Neural cell (in vitro differentiated cells): ENCODE measurements at regions not wholly inside any gene's neighbourhood (a gene's known extent, or its start where the extent isn't known, plus 50 kb on each side); places are given as distances from the start of the nearest gene placed in this dataset.

ENCODE experiments used
- H2AFZ ChIP-seq: fragments of 200-600, 300-800 bp; sonication (generic), shearing (Covaris generic); 2 replicates; pipeline ENCODE4 v1.6.0; 2014; ENCODE audit warnings: low read depth, mild to moderate bottlenecking, antibody characterized with exemption, low read length, moderate library complexity
- H3F3A ChIP-seq: fragments of 200-600 bp; shearing (Covaris generic); 2 replicates; pipeline ENCODE4 v1.6.1; 2016; ENCODE audit warnings: mild to moderate bottlenecking, moderate library complexity, mixed read lengths, antibody characterized with exemption, low read length; ENCODE audit not compliant: insufficient read depth, poor library complexity, severe bottlenecking
- H3K27ac ChIP-seq: fragments of 200-600, 300-800 bp; sonication (generic), shearing (Covaris generic); 2 replicates; pipeline ENCODE4 v1.5.1; 2014; ENCODE audit warnings: mild to moderate bottlenecking, low read length, moderate library complexity
- H3K27me3 ChIP-seq: fragments of 300-800, 200-600 bp; sonication (generic), shearing (Covaris generic); 2 replicates; pipeline ENCODE4 v1.6.0; 2014; ENCODE audit warnings: mild to moderate bottlenecking, low read depth, low read length, moderate library complexity; ENCODE audit not compliant: insufficient read depth
- H3K36me3 ChIP-seq: fragments of 300-800, 200-600 bp; sonication (generic), shearing (Covaris generic); 2 replicates; pipeline ENCODE4 v1.5.1; 2014; ENCODE audit warnings: mild to moderate bottlenecking, antibody characterized with exemption, low read length, moderate library complexity; ENCODE audit not compliant: insufficient read depth
- H3K4me2 ChIP-seq: fragments of 300-800, 200-600 bp; sonication (generic), shearing (Covaris generic); 2 replicates; pipeline ENCODE4 v1.6.0; 2014; ENCODE audit warnings: mild to moderate bottlenecking, low read length
- H3K4me3 ChIP-seq: fragments of 300-800, 200-600 bp; sonication (generic), shearing (Covaris generic); 2 replicates; pipeline ENCODE4 v1.5.1; 2014; ENCODE audit warnings: mild to moderate bottlenecking, low read length, moderate library complexity
- H3K79me2 ChIP-seq: fragments of 200-600 bp; shearing (Covaris generic); replicated peaks from 2 replicates; pipeline ENCODE4 v1.6.0; 2014; ENCODE audit warnings: mild to moderate bottlenecking, low read length, moderate library complexity; ENCODE audit not compliant: insufficient read depth
- H3K9ac ChIP-seq: fragments of 300-800, 200-600 bp; sonication (generic), shearing (Covaris generic); 2 replicates; pipeline ENCODE4 v1.6.1; 2016; ENCODE audit warnings: mild to moderate bottlenecking, low read length, mixed read lengths
- H3K9me2 ChIP-seq: fragments of 200-600 bp; shearing (Covaris generic); 2 replicates; pipeline ENCODE4 v1.6.1; 2016; ENCODE audit warnings: mild to moderate bottlenecking, low read length, mixed read lengths; ENCODE audit not compliant: insufficient read depth
- H3K9me3 ChIP-seq: fragments of 200-600, 300-800 bp; sonication (generic), shearing (Covaris generic); 2 replicates; pipeline ENCODE4 v1.6.1; 2016; ENCODE audit warnings: mild to moderate bottlenecking, mixed run types, low read length, moderate library complexity, mixed read lengths
- H4K20me1 ChIP-seq: fragments of 200-600 bp; shearing (Covaris generic); 2 replicates; pipeline ENCODE4 v1.6.1; 2016; ENCODE audit warnings: mild to moderate bottlenecking, mixed run types; ENCODE audit not compliant: insufficient read depth
- CTCF ChIP-seq: fragments of 450-650 bp; IDR thresholded peaks from 2 replicates; pipeline ENCODE4 v1.5.1; 2014; ENCODE audit warnings: antibody characterized with exemption, mild to moderate bottlenecking, moderate library complexity; ENCODE audit not compliant: poor library complexity, severe bottlenecking
- EP300 ChIP-seq: fragments of 450-650 bp; conservative IDR thresholded peaks from 2 replicates; pipeline ENCODE4 v1.6.1; 2014; ENCODE audit warnings: antibody characterized with exemption, mild to moderate bottlenecking, moderate library complexity; ENCODE audit not compliant: poor library complexity, severe bottlenecking
- EZH2 ChIP-seq: fragments of 200-600, 300-800 bp; shearing (Covaris generic), sonication (generic); IDR thresholded peaks from 2 replicates; pipeline ENCODE4 v1.6.1; 2014; ENCODE audit warnings: antibody characterized with exemption, low read length, borderline replicate concordance, mild to moderate bottlenecking; ENCODE audit not compliant: insufficient read depth, poor library complexity, severe bottlenecking
- MXI1 ChIP-seq: fragments of 450-650 bp; conservative IDR thresholded peaks from 2 replicates; pipeline ENCODE4 v1.6.1; 2014; ENCODE audit warnings: antibody characterized with exemption, mild to moderate bottlenecking; ENCODE audit not compliant: poor library complexity, severe bottlenecking
- POLR2AphosphoS5 ChIP-seq: IDR thresholded peaks from 2 replicates; pipeline ENCODE4 v1.6.1; 2012
- RAD21 ChIP-seq: fragments of 450-650 bp; conservative IDR thresholded peaks from 2 replicates; pipeline ENCODE4 v1.6.1; 2014; ENCODE audit warnings: antibody characterized with exemption, mild to moderate bottlenecking, moderate library complexity
- REST ChIP-seq: IDR thresholded peaks from 2 replicates; pipeline ENCODE4 v1.6.1; 2012; ENCODE audit warnings: borderline replicate concordance
- SMC3 ChIP-seq: fragments of 450-650 bp; conservative IDR thresholded peaks from 2 replicates; pipeline ENCODE4 v1.6.1; 2014; ENCODE audit warnings: antibody characterized with exemption, mild to moderate bottlenecking, moderate library complexity; ENCODE audit not compliant: poor library complexity
- TAF1 ChIP-seq: IDR thresholded peaks from 2 replicates; pipeline ENCODE4 v1.6.1; 2012; ENCODE audit warnings: low read depth

GRCh38 chr11:95506777-95507176 lies 275.8 kb upstream of the SESN3 start:
- no peaks in the 10 kb centered on the region for H3F3A ChIP-seq
- no peak overlapping the region for H2AFZ ChIP-seq
- TF ChIP-seq EZH2 (no peak), MXI1 (no peak), SMC3 (no peak), RAD21 (no peak), CTCF (no peak), EP300 (no peak), TAF1 (no peak), REST (no peak), POLR2AphosphoS5 (no peak)
- H3K4me3 ChIP-seq: no peak overlapping the region
- H3K36me3 ChIP-seq: no peaks in the 10 kb centered on the region
- H3K9me2 ChIP-seq: no peaks in the 10 kb centered on the region
- H3K27me3 ChIP-seq: no peaks in the 10 kb centered on the region
- peaks cover 3% of the 10 kb centered on the region for H3K9me3 ChIP-seq
- H3K9ac ChIP-seq: no peak overlapping the region
- H3K27ac ChIP-seq: no peak overlapping the region
- H4K20me1 ChIP-seq: no peaks in the 10 kb centered on the region
- H3K4me2 ChIP-seq: no peak overlapping the region
- H3K79me2 ChIP-seq: no peaks in the 10 kb centered on the region

GRCh38 chr11:95505927-95506426 lies 275.0 kb upstream of the SESN3 start:
- Histone ChIP-seq H3K9me2 (no peaks in the 10 kb centered on the region), H3K9ac (no peak overlapping the region), H2AFZ (no peak overlapping the region), H3K4me3 (no peak overlapping the region), H4K20me1 (no peaks in the 10 kb centered on the region), H3K9me3 (peaks cover 3% of the 10 kb centered on the region), H3F3A (no peaks in the 10 kb centered on the region), H3K27ac (no peak overlapping the region), H3K36me3 (no peaks in the 10 kb centered on the region), H3K27me3 (no peaks in the 10 kb centered on the region), H3K4me2 (no peak overlapping the region), H3K79me2 (no peaks in the 10 kb centered on the region)
- TF ChIP-seq RAD21 (no peak), CTCF (no peak), EP300 (no peak)
